ENCODE measurements at regions not wholly inside any gene's neighbourhood (a gene's known extent, or its start where the extent isn't known, plus 50 kb on each side); places are given as distances from the start of the nearest gene placed in this dataset.

DNA sequence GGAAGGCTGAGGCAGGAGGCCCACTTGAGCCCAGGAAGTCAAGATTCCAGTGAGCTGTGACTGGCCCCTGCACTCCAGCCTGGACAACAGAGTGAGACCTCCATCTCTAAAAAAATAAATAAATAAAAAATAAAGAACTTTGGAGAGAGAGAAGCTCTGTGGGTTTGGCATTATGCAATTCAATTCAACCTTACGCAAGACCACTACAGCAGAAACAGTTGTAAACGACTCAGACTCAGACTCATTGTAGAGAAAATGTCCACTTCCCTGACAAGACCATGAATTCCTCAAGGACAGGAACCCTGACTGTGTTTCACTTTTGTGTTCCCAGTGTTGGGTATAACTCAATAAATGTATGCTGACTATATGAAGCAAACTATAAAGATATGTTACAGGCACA is 90.3 kb upstream of the C3orf80 start:
- no peaks in the 10 kb centered on the region for H3K27me3 Mint-ChIP-seq
- DNase-seq (ENCODE audit: extremely low spot score, unreplicated experiment): no peak
- TF ChIP-seq CTCF (conservative IDR thresholded peaks at IDR 0.05): no peak
- no peaks in the 10 kb centered on the region for H3K36me3 Mint-ChIP-seq
- no peak overlapping the region for H3K27ac Mint-ChIP-seq
- no peaks in the 10 kb centered on the region for H3K4me1 Mint-ChIP-seq (ENCODE audit: unreplicated experiment)
- no peaks in the 10 kb centered on the region for H3K9me3 Mint-ChIP-seq
- H3K4me3 Mint-ChIP-seq: no peak overlapping the region

DNA sequence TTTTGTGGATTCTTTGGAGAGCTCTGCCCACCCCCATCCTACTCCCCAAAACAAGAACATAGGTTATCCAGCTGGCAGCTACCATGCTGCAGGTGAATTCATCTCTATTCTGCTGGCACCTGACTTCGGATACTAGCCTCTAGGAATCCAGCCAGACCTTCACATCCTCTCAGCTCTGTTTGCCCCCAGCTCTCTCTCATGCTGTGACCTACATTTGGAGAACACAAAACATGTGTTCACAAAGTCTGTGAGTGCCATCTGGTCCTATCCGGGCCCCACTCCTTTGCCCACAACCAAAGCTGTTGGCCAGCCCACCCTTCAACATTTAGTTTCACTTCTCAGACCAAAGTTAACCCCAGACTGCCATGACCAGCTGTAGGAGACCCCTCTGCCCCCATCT is 89.4 kb upstream of the C3orf80 start:
- H3K27ac Mint-ChIP-seq: no peak overlapping the region
- no peaks in the 10 kb centered on the region for H3K27me3 Mint-ChIP-seq
- no peaks in the 10 kb centered on the region for H3K4me1 Mint-ChIP-seq (ENCODE audit: unreplicated experiment)
- TF ChIP-seq CTCF (conservative IDR thresholded peaks at IDR 0.05): no peak
- H3K4me3 Mint-ChIP-seq: no peak overlapping the region
- H3K9me3 Mint-ChIP-seq: no peaks in the 10 kb centered on the region
- H3K36me3 Mint-ChIP-seq: no peaks in the 10 kb centered on the region
- no peak for DNase-seq (ENCODE audit: extremely low spot score, unreplicated experiment)

DNA sequence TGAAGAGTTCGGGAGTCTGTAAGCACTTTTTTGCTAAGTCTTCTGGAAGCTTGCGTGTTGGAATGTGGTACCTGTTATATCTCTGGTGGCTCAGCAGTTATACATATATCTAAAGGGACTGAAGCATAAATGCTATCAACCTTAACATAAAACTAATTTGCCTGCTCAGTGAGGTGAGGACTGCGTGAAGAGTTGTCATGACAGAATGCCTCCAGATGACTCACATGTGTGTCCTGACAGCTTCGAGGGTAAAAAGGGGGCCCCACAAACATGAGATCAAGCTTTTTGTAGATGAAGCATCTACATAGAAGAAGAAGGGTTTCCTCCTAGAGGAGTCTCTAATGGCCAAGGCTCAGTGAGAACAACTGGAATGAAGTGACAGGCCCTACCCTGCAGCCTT is 88.8 kb upstream of the C3orf80 start:
- Mint-ChIP-seq H3K4me3 (no peak overlapping the region), H3K27me3 (no peaks in the 10 kb centered on the region), H3K36me3 (no peaks in the 10 kb centered on the region), H3K4me1 (ENCODE audit: unreplicated experiment) (peaks cover under 1% of the 10 kb centered on the region), H3K9me3 (no peaks in the 10 kb centered on the region), H3K27ac (no peak overlapping the region)
- no peak for TF ChIP-seq CTCF (conservative IDR thresholded peaks at IDR 0.05)
- no peak for DNase-seq (ENCODE audit: extremely low spot score, unreplicated experiment)

DNA sequence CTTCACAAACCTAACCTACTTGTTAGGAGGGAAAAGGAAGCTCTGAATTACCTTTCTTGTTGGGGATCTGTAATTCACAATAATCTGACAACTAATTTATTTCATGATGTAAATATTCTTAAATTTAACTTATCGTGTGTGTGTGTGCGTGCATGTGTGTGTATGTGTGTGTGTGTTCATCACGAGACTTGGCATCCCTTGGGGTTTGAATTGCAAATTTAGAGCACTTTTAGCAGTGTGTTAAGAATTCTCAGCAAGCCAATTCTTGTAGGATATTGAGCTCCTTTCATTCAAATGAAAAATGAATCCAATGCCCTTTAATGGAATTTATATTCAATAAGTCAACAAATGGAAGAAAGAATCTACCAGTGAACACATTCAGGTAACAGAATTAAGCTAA is 85.9 kb upstream of the C3orf80 start:
- Mint-ChIP-seq H3K27ac (no peak overlapping the region), H3K9me3 (no peaks in the 10 kb centered on the region), H3K27me3 (no peaks in the 10 kb centered on the region), H3K4me1 (ENCODE audit: unreplicated experiment) (peaks cover 4% of the 10 kb centered on the region), H3K4me3 (no peak overlapping the region), H3K36me3 (no peaks in the 10 kb centered on the region)
- no peak for TF ChIP-seq CTCF (conservative IDR thresholded peaks at IDR 0.05)
- DNase-seq (ENCODE audit: extremely low spot score, unreplicated experiment): no peak

GRCh38 chr3:160140756-160141155 is 84.5 kb upstream of the C3orf80 start:
- H3K4me3 Mint-ChIP-seq: no peak overlapping the region
- no peak overlapping the region for H3K27ac Mint-ChIP-seq
- no peak for DNase-seq (ENCODE audit: extremely low spot score, unreplicated experiment)
- no peaks in the 10 kb centered on the region for H3K9me3 Mint-ChIP-seq
- H3K36me3 Mint-ChIP-seq: no peaks in the 10 kb centered on the region
- no peaks in the 10 kb centered on the region for H3K27me3 Mint-ChIP-seq
- no peak for TF ChIP-seq CTCF (conservative IDR thresholded peaks at IDR 0.05)
- H3K4me1 Mint-ChIP-seq (ENCODE audit: unreplicated experiment): peaks cover 4% of the 10 kb centered on the region

DNA sequence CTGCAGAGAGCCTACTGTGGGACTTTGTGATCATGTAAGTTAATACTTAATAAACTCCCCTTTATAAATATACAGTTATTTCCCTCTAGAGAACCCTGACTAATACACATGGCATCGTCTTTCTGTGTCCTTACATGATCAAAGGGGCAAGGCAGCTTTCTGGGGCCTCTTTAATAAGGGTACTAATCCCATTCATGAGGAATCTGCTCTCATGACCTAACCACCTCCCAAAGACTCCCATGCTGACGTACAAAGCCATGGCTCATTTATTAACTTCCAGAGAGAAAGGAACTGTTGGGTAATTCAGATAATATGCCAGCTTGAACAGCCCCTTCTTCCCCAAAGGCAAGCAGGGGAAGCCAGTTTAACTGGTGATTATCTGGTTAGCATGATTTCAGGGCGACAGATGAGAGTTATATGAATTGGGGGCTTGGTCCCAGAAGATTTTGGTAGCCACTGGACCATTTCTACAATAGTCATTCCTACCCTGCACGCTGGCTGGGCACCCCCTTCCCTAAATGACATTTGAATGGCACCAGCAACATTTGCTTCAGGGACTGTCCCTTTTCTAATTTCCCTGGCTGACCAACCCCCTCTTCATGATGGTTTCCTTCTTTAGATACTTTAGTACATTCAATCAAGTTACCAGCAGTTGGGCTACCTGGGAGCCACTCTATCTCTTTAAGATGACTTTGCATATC is 83.6 kb upstream of the C3orf80 start:
- TF ChIP-seq CTCF (conservative IDR thresholded peaks at IDR 0.05): no peak
- Mint-ChIP-seq H3K4me1 (ENCODE audit: unreplicated experiment) (peaks cover 4% of the 10 kb centered on the region), H3K4me3 (no peak overlapping the region), H3K9me3 (no peaks in the 10 kb centered on the region), H3K27me3 (no peaks in the 10 kb centered on the region), H3K27ac (no peak overlapping the region), H3K36me3 (no peaks in the 10 kb centered on the region)
- no peak for DNase-seq (ENCODE audit: extremely low spot score, unreplicated experiment)
